Right renal cortex interstitium (tissue), 3 donors: ENCODE measurements at regions not wholly inside any gene's neighbourhood (a gene's known extent, or its start where the extent isn't known, plus 50 kb on each side); places are given as distances from the start of the nearest gene placed in this dataset.
"Not testable (repeated sequence)": the region's sequence is repeated elsewhere in the genome, so short reads cannot be mapped to it uniquely, and the experiment has no call there.

ENCODE experiments used
- DNase-seq, 3 donors: peaks; one replicate each; pipeline ENCODE4 v3.0.0-alpha.2; 2013; ENCODE audit warnings: low read depth in 3 of 3, low spot score in 2 of 3

DNA sequence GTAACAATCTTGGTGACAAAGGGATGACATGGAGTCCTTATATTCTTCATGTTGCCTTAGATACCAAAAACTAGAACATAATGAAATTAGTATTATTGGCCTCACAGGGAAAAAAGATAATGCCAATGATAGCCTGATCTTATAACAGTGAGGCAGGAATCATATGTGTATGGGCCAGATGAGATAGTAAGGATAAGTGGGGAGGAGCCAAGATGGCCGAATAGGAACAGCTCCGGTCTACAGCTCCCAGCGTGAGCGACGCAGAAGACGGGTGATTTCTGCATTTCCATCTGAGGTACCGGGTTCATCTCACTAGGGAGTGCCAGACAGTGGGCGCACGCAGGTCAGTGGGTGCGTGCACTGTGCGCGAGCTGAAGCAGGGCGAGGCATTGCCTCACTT, 1543.4 kb downstream of the OLFM4 start:
- not testable (repeated sequence) for DNase-seq

DNA sequence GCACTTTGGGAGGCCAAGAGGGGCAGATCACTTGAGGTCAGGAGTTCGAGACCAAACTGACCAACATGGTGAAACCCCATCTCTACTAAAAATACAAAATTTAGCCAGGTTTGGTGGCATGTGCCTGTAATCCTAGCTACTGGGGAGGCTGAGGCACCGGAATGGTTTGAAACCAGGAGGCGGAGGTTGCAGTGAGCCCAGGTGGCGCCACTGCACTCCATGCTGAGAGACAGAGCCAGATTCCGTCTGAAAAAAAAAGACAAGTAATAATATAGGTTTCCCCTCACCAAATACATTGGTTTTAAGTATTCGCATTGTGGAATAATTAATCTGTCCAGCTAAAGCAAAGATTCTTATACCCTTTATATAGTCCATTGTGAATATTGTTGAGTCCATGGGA, 1544.6 kb downstream of the OLFM4 start:
- DNase-seq = no peak

DNA sequence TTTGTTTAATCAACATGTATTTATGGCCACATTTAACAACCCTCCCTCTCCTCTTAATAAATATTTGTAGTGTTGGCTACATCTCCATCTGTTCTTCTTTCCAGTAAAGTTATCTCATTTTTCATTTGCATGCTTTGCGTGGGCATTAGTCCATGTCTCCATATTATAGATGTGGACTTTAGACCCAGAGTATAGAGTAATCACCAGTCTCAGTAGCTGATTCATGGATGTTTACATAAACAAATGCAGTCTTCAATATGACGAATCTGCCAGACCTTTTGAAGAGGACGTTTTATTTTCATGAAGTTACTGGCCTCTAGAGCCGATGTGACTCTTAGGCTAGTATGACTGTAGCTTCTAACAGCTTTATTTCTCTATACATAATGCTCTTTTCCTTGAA, 1546.2 kb downstream of the OLFM4 start:
- no peak for DNase-seq

DNA sequence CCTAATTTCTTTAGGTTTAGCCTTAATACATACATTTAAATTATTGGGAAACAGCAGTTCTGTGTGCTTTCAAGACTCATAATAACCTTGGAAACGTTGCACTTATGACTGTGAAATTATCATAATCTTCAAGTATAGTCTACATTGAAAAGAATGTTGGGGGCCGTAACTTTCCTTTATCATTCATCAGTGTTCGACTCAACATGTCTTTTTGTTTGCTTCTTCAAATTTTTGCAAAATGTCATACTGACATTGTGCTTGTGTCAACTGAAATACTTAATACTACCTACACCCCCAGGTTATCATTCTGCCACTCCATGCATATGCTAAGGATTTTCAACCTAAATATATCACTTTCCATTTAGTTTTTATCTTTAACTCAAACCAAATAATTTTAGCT, 1562.9 kb downstream of the OLFM4 start:
- no peak for DNase-seq

DNA sequence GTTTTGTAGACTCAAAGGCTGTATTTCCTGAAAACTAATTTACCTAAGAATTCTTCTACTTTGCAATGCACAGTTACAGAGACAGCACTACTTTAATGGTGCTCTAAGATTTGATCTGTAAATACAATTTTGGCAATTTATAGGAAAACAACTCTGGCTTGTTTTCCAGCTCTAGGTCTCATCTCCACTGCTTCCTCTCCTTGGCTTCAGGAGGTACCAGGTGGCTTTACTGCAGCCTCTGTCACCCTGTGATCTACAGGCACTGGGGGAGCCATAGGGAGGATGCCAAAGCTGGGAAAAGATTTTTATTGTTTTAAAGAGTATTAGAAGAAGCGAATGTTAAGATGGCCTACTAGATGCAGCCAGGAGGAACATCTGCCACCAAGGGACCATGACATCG, 1563.6 kb downstream of the OLFM4 start:
- DNase-seq = no peak

DNA sequence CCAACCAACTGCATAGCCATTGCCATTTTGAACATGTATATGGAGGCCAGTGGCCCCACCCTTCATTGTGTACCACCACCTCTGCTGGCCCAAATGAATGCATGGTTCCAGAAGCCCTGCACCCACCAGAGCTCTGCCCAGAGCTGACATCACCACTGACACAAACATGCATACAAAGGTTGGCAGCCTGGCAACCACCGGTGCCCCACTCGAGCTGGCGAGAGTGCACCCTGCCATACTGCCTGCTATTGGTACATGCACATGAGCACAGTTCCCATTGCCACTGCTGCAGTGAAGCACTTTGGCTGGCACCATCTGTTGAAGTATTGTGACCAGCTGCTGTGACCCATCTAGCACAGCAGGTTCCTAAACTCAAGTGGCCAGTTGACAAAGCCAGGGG, 1564.9 kb downstream of the OLFM4 start:
- DNase-seq = no peak

DNA sequence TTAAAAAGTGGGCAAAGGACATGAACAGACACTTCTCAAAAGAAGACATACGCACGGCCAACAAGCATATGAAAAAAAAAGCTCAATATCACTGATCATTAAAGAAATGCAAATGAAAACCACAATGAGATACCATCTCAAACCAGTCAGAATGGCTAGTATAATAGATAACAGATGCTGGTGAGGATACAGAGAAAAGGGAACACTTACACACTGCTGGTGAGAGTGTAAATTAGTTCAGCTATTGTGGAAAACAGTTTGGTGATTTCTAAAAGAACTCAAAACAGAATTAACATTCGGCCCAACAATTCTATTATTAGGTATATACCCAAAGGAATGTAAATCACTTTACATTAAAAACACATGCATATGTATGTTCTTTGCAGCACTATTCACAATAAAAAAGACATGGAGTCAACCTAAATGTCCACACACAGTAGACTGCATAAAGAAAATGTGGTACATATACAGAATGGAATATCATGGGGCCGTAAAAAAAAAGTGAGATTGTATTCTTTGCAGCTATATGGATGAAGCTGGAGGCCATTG, 1569.0 kb downstream of the OLFM4 start:
- no peak for DNase-seq

DNA sequence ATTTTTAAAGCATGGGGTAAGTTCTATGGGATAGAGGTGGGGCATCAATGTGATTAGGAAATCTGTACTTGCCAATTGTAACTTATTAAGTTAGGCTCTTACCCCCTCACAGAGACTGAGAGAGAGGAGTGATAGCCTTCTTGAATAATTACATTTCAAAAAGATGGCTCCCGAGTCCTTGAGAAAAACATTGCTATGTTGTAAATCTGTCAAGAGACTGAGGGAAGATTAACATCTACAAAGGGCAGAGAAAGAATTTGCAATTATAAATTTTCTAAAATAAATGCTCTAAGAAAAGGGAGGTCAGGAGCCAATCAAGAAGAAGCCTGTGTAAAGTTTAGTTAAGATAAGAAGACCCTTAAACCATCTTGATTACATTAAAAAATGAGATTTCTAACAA, 1570.8 kb downstream of the OLFM4 start:
- no peak for DNase-seq

DNA sequence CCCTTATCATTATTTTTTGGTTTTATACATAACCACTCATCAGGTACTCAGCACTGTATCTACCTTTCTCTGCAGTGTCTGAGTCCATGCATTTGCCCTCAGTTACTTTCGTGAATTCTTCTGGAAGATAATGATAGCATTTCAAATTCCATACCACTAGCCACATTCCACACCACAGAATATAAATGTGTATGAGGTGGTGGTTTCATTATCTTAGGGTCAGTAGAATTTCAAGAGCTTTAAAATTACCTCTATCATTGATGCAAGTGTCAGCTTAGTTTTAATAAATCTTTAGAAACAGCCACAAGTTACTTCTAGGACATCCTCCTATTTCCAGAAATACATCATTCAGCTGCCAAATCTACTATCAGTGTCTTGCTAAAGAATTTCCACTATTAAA, 1578.3 kb downstream of the OLFM4 start:
- DNase-seq = no peak

DNA sequence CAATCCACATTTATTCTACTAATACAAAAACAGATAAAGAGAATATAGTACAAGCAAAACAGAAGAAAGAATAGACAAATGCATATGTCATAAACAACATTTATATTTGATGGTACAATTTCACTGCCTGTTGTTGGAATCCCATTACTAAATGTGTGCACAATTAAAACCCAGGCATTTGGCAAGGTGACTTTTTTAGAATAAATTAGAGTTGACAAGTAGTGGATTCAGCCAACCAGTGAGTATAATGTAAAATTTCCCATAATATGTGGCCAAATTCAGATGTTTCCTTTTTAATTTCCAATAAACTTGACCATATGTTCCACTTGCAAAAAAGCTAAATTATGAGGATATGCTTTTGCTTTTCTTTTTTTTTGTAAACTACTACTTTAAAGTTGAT, 1578.8 kb downstream of the OLFM4 start:
- no peak for DNase-seq

DNA sequence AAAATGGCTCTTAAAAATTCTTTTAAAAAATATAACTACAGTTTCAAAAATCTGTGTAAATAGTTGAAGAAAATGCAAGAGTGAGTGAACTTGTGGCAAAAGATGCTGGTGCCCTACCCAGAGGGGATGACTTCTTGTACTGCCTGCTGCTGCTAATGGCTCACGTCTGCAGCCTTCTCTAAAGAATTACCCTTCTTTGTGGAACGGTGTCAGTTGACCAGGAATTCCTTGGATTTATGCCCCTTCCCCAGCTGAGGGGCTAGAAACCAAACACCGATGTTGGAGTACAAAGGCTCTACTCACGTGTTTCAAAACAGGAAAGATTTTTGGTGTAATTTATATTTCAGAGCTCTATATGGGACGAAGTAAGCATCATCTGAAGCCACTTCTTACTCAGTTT, 1582.8 kb downstream of the OLFM4 start:
- no peak for DNase-seq

DNA sequence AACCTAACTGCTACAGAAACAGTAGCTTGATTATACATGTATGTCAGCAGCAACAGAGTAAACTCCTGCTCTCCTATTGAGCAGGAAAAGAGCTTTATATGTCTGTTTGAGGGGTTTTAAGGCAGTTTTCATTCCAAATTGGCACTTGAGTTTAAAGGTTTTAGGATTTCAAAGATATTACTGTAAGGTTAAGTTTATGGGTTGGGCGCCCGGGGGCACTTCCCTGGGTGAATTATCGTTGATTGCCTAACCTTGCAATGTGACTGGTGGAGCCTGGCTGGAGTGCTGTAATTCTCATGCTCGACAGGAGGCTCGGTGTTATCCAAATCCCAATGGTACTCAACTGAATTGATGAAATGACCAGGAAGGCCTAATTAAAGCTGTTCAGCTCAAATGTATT, 1586.1 kb downstream of the OLFM4 start:
- no peak for DNase-seq

DNA sequence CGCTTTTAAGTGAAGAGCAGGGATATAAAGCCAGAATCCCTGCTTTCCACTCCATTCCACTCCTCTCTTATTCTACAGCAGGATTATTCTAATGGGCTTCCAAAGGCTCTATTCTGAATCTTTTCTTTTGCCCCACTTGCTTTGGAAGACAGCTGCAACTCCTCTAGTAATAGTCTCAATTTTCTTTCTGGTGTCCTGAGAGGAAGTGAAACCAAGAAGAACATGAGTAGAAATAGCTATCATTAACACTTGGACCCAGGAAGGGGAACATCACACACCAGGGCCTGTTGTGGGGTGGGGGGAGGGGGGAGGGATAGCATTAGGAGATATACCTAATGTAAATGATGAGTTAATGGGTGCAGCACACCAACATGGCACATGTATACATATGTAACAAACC, 1597.9 kb downstream of the OLFM4 start:
- DNase-seq = not testable (repeated sequence)

DNA sequence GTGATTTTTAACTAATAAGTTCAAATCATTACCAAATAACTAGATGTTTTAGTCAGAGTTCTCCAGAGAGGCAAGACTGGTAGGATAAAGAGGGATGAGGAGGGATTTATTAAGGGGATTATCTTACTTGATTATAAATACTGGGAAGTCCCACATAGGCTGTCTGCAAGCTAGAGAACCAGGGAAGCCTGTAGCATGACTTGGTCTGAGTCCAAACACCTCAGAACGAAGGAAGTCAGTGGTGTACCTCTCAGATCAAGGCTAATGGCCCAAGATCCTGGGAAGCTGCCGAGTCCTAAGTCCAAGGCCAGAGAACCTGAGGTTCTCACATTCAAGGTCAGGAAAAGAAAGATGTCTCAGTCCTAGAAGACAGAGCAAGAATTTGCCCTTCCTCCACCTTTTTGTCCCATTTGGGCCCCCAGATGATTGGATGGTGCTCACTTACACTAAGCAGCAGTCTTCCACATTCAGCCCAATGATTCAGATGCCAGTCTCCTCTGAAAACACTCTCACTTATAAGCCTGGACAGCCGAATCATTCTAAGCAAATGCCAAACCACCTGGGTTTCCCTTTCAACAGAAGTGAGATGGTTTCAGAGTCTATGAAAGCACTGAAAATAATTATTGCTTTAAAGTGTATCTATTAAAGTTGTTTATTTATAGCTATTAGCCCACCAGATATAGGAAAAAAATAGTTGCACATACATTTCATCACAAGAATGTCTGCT, 1599.2 kb downstream of the OLFM4 start:
- DNase-seq = no peak

DNA sequence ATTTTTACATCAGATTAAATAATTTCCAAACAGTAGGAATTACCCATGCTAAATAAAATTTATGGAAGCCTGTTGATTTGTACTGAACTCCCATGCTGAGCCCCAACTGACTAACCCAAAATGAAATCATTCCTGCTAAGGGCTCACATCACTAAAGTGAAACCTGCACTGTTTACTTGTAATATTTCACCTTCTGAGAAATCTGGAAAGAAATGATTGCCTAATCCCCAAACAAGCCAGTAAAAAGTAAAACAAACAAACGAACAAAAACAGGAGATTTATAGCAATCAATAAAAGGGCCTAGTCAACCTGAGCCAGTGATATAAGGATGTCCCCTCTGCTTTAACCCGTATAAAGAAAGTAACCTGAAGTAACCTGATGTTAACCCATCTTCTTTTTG, 1599.8 kb downstream of the OLFM4 start:
- no peak for DNase-seq

DNA sequence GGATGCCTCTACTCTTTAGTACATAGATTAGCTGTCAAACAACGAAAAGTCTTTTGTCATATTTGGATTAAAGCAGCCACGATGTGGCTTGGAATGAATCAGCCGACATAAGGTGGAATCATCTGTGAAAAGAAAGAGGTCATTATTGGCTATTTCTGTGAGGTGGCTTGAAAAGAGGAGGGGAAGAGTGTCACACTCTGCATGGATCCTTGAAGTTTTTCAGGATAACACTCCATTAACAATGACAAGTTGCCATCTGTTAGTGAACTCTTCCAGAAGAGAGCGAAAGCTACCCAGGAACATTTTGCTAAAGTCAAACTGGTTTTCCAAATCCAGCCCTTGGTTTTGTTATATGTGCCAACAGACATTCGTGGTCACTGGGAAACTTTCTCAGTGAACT, 1604.8 kb downstream of the OLFM4 start:
- DNase-seq = no peak

DNA sequence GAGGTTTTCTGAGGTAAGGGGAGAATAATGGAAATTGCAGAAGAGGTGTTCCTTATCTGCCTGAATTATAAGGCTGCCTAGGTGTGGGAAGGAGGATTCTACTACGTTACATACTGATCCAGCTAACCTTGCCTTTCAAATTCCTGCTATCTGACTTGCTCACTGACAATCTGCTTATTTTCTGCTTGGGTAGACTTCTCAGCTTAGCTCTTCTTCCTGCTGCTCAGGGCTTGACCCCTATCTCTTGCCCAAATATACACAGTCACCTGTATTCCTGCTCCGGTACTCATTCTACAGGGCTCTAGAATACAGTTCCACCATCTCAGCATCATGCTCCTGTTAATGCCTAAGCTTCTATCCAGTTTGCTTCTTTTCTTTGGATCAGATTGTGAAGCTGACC, 1607.6 kb downstream of the OLFM4 start:
- no peak for DNase-seq

DNA sequence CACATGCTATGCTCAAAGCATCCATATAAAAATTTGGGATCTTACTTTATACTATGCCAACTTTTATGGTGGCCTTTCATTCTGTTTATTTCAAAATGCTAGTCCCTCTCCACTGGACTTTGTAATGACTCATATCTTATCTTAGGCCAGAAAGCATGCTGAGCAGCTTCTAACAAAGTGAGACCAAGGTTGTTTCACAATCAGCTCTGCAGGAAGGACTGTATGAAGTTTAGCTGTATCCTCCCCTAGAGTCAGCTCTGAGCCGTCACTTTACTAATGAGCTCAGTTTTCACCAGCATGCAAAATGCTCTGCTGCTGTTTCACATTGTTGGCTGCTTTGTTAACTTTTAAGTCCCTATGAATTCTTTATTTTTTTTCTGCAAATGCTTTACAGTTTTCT, 1608.8 kb downstream of the OLFM4 start:
- no peak for DNase-seq

DNA sequence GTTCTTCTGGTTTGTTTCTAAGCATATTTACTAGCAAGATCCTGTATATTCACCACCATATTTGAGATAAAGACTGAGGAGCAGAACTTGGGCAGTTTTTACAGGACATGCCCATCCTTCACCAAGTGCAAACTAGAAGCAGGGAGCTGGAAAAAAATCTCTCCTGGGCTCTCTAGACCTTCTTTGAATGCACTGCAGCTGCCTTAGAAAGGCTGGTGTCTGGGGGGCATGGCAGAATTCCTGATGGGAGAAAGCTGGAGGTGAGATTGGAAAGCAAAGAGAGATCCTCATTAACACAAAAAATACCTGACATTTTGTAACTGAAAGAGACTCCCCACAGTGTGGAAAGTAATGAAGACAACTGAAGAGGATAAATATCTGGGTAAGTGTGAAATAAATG, 1612.1 kb downstream of the OLFM4 start:
- DNase-seq = no peak

DNA sequence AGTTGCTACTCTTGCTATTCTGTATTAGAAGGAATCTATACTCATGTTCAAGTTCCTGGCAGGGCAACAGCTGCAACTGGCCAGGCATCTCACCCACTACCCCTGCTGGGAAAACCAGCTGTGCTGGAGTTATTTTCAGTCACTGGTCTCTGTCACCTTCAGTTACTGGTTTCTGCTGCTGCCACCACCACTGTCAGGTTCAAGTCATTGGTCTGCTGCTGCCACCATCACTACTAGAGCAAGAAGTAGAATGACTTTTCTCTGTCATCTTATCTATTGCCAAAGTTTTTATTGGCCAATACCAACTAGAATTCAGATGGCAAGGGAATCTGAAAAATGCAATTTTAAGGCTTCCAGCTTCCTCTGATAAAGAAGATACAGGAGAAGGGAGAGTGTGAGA, 1615.2 kb downstream of the OLFM4 start:
- no peak for DNase-seq

DNA sequence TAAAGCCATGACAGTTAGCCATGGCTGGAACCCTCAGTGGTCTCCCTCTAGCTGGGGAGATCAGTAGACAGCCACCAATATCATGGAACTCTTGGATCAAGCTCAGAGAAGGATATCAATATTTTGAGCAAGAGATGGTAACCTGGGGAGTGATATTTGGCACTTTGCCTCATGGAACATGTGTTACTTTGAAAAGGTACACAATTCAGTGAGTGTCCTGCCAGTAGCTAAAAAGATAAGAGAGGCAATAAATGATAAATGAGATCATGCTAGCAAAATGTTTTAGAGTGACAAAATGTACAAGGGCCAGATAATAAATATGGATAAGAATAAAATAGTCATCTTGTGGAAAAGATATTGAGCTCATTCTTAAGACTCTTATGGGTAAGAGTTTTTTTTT, 1618.7 kb downstream of the OLFM4 start:
- DNase-seq = no peak

DNA sequence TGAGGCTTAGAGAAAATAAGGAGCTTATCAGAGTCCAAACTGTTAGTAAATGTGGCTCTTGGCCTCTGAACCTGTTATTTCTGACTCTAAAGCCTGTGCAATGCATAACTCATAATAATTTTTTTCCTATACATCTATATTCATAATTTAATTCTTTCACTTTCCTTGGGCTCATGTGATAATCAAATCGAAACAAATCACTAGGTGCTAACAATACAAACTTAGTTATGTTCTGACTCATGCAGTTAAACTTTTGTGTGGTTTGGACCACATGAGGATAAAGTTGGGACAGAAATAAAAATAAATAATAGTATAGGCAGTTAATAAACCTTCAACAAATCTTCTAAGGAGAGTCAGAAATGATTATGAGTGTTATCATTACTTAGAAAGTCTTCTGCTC, 1629.0 kb downstream of the OLFM4 start:
- no peak for DNase-seq

DNA sequence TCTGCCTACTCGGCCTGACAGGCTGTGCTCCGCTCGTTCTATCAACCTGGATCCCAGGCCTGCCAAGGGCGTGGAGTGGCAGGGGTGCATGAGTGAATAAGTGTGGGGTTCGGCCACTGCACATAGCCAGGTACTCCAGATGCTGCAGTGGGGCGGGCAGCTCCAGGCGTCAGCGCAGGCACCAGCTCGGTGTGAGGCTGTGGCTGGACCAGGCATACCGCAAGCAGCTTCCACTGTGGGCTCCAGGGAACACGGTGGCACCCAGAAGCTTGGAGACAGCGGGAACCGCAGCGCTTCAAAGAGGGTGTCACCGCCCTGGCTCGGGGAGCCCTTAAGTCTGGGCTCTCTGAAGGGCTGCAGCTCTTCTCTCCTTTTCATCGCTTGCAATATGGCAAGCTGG, 1630.2 kb downstream of the OLFM4 start:
- no peak for DNase-seq
